ENCODE measurements at regions not wholly inside any gene's neighbourhood (a gene's known extent, or its start where the extent isn't known, plus 50 kb on each side); places are given as distances from the start of the nearest gene placed in this dataset.

DNA sequence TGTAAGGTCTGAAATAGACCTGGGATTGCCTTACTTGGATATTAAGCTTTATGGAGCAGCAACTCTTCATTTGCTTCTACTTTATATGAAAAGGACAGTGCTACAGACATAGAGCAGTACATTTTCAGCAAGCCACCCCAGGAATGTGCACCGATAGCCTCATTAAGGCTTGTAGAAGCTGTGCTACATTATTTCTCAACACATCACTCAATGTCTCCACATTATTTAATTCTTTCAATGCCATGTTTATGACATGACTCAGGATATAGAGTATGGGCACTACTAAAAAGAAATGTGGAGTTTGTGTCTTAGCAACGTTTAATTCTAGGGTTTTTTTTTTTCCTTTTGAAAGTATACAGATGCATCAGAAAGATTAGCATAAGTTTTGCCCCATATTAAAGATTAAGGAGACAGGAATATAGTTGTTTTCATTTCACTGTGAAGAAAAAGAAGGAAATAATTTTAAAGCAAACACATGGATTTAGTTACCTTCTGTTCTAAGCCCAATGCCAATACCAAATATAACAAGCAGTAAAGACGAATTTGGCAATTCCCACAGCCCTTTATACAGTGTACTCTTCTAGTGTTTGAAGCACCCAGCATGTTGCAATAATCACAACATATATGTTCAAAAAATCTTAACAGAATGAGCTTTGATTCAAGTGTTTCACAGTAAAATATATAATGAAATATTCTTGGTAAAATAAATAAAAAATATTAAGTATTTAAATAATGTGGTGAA lies 2140.1 kb upstream of the AGA start:
- TF ChIP-seq POLR2A (IDR thresholded peaks at IDR 0.05), result no peak
- TF ChIP-seq, protein P1, sequence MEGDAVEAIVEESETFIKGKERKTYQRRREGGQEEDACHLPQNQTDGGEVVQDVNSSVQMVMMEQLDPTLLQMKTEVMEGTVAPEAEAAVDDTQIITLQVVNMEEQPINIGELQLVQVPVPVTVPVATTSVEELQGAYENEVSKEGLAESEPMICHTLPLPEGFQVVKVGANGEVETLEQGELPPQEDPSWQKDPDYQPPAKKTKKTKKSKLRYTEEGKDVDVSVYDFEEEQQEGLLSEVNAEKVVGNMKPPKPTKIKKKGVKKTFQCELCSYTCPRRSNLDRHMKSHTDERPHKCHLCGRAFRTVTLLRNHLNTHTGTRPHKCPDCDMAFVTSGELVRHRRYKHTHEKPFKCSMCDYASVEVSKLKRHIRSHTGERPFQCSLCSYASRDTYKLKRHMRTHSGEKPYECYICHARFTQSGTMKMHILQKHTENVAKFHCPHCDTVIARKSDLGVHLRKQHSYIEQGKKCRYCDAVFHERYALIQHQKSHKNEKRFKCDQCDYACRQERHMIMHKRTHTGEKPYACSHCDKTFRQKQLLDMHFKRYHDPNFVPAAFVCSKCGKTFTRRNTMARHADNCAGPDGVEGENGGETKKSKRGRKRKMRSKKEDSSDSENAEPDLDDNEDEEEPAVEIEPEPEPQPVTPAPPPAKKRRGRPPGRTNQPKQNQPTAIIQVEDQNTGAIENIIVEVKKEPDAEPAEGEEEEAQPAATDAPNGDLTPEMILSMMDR (IDR thresholded peaks at IDR 0.05), result no peak

Data from heart left ventricle (tissue), 13 donors.